HEK293 (cell line): ENCODE measurements at regions not wholly inside any gene's neighbourhood (a gene's known extent, or its start where the extent isn't known, plus 50 kb on each side); places are given as distances from the start of the nearest gene placed in this dataset.

Experiments used
- FEZF1 ChIP-seq: fragments of 450-650 bp; formaldehyde crosslinking; IDR thresholded peaks from 2 replicates; pipeline ENCODE4 v1.5.1; 2016; ENCODE audit warnings: missing biosample characterization, missing genetic modification characterization
- GLIS2 ChIP-seq: fragments of 450-650 bp; formaldehyde crosslinking; IDR thresholded peaks from 2 replicates; pipeline ENCODE4 v1.5.1; 2016; ENCODE audit warnings: missing biosample characterization, missing genetic modification characterization
- KLF16 ChIP-seq: fragments of 450-650 bp; formaldehyde crosslinking; IDR thresholded peaks from 2 replicates; pipeline ENCODE4 v1.5.1; 2017; ENCODE audit warnings: missing biosample characterization, missing genetic modification characterization
- KLF8 ChIP-seq: fragments of 450-650 bp; formaldehyde crosslinking; IDR thresholded peaks from 2 replicates; pipeline ENCODE4 v1.5.1; 2016; ENCODE audit warnings: missing biosample characterization, missing genetic modification characterization
- TRIM28 ChIP-seq: IDR thresholded peaks from 2 replicates; pipeline ENCODE4 v1.6.1; 2011; ENCODE audit warnings: low read length, control low read depth, borderline replicate concordance
- YY1 ChIP-seq: fragments of 450-650 bp; formaldehyde crosslinking; IDR thresholded peaks from 2 replicates; pipeline ENCODE4 v1.5.1; 2018; ENCODE audit warnings: missing biosample characterization, missing genetic modification characterization
- ZBTB1 ChIP-seq: fragments of 450-650 bp; formaldehyde crosslinking; IDR thresholded peaks from 2 replicates; pipeline ENCODE4 v1.5.1; 2016; ENCODE audit warnings: missing biosample characterization, missing genetic modification characterization
- ZBTB20 ChIP-seq: fragments of 450-650 bp; formaldehyde crosslinking; IDR thresholded peaks from 2 replicates; pipeline ENCODE4 v1.5.1; 2016; ENCODE audit warnings: missing biosample characterization, missing genetic modification characterization
- ZBTB26 ChIP-seq: fragments of 450-650 bp; formaldehyde crosslinking; optimal IDR thresholded peaks from 2 replicates; pipeline ENCODE3; 2016; ENCODE audit warnings: missing biosample characterization, mild to moderate bottlenecking, missing genetic modification characterization
- ZBTB48 ChIP-seq: fragments of 450-650 bp; formaldehyde crosslinking; IDR thresholded peaks from 2 replicates; pipeline ENCODE4 v1.5.1; 2016; ENCODE audit warnings: missing biosample characterization, missing genetic modification characterization
- ZFP37 ChIP-seq: fragments of 450-650 bp; formaldehyde crosslinking; IDR thresholded peaks from 2 replicates; pipeline ENCODE4 v1.5.1; 2016; ENCODE audit warnings: missing biosample characterization, missing genetic modification characterization
- ZFP41 ChIP-seq: fragments of 450-650 bp; formaldehyde crosslinking; IDR thresholded peaks from 2 replicates; pipeline ENCODE4 v1.5.1; 2016; ENCODE audit warnings: missing biosample characterization, missing genetic modification characterization, borderline replicate concordance
- ZNF148 ChIP-seq: fragments of 450-650 bp; formaldehyde crosslinking; IDR thresholded peaks from 2 replicates; pipeline ENCODE4 v1.5.0; 2017; ENCODE audit warnings: missing biosample characterization, missing genetic modification characterization, borderline replicate concordance
- ZNF366 ChIP-seq: fragments of 450-650 bp; formaldehyde crosslinking; conservative IDR thresholded peaks from 2 replicates; pipeline ENCODE4 v1.5.1; 2016; ENCODE audit warnings: missing biosample characterization, missing genetic modification characterization
- ZNF394 ChIP-seq: fragments of 450-650 bp; formaldehyde crosslinking; IDR thresholded peaks from 2 replicates; pipeline ENCODE4 v1.5.1; 2016; ENCODE audit warnings: missing biosample characterization, missing genetic modification characterization, mild to moderate bottlenecking, moderate library complexity, borderline replicate concordance
- ZNF501 ChIP-seq: fragments of 450-650 bp; formaldehyde crosslinking; IDR thresholded peaks from 2 replicates; pipeline ENCODE4 v1.5.1; 2016; ENCODE audit warnings: missing biosample characterization, missing genetic modification characterization
- ZNF513 ChIP-seq: fragments of 450-650 bp; IDR thresholded peaks from 2 replicates; pipeline ENCODE4 v1.5.1; 2018; ENCODE audit warnings: missing biosample characterization, missing genetic modification characterization
- ZNF558 ChIP-seq: fragments of 450-650 bp; formaldehyde crosslinking; IDR thresholded peaks from 2 replicates; pipeline ENCODE4 v1.5.1; 2016; ENCODE audit warnings: missing biosample characterization, missing genetic modification characterization
- ZNF600 ChIP-seq: fragments of 450-650 bp; formaldehyde crosslinking; IDR thresholded peaks from 2 replicates; pipeline ENCODE4 v1.5.1; 2016; ENCODE audit warnings: missing biosample characterization, missing genetic modification characterization
- ZNF629 ChIP-seq: fragments of 450-650 bp; formaldehyde crosslinking; IDR thresholded peaks from 2 replicates; pipeline ENCODE4 v1.5.1; 2017; ENCODE audit warnings: missing biosample characterization, missing genetic modification characterization
- ZNF639 ChIP-seq: fragments of 450-650 bp; formaldehyde crosslinking; IDR thresholded peaks from 2 replicates; pipeline ENCODE4 v1.5.1; 2016; ENCODE audit warnings: missing biosample characterization, missing genetic modification characterization
- ZNF701 ChIP-seq: fragments of 450-650 bp; formaldehyde crosslinking; IDR thresholded peaks from 2 replicates; pipeline ENCODE4 v1.5.1; 2016; ENCODE audit warnings: missing biosample characterization, missing genetic modification characterization
- ZNF747 ChIP-seq: fragments of 450-650 bp; formaldehyde crosslinking; IDR thresholded peaks from 2 replicates; pipeline ENCODE4 v1.5.1; 2016; ENCODE audit warnings: missing biosample characterization, missing genetic modification characterization
- ZNF768 ChIP-seq: fragments of 450-650 bp; formaldehyde crosslinking; IDR thresholded peaks from 2 replicates; pipeline ENCODE4 v1.5.1; 2018; ENCODE audit warnings: missing biosample characterization, mild to moderate bottlenecking, missing genetic modification characterization
- TF ChIP-seq, protein P1 (sequence below): fragments of 450-650 bp; formaldehyde crosslinking; IDR thresholded peaks from 2 replicates; pipeline ENCODE4 v1.5.1; 2016; ENCODE audit warnings: missing biosample characterization, missing genetic modification characterization
- TF ChIP-seq, protein P2 (sequence below): fragments of 450-650 bp; formaldehyde crosslinking; IDR thresholded peaks from 2 replicates; pipeline ENCODE4 v1.5.1; 2017; ENCODE audit warnings: missing biosample characterization, missing genetic modification characterization
- TF ChIP-seq, protein P3 (sequence below): fragments of 450-650 bp; formaldehyde crosslinking; IDR thresholded peaks from 2 replicates; pipeline ENCODE4 v1.5.1; 2016; ENCODE audit warnings: missing biosample characterization, missing genetic modification characterization
- TF ChIP-seq, protein P4 (sequence below): fragments of 450-650 bp; formaldehyde crosslinking; IDR thresholded peaks from 2 replicates; pipeline ENCODE4 v1.5.1; 2016; ENCODE audit warnings: missing biosample characterization, missing genetic modification characterization

- no peak for TF ChIP-seq ZNF148 (tag by site-specific recombination)
- peak; percentile 46; the same call in 1 of the 2 replicates for TF ChIP-seq ZNF366 (tag by site-specific recombination)
- TF ChIP-seq ZNF639 (tag by site-specific recombination) = peak; percentile 70
- TF ChIP-seq, protein P1, sequence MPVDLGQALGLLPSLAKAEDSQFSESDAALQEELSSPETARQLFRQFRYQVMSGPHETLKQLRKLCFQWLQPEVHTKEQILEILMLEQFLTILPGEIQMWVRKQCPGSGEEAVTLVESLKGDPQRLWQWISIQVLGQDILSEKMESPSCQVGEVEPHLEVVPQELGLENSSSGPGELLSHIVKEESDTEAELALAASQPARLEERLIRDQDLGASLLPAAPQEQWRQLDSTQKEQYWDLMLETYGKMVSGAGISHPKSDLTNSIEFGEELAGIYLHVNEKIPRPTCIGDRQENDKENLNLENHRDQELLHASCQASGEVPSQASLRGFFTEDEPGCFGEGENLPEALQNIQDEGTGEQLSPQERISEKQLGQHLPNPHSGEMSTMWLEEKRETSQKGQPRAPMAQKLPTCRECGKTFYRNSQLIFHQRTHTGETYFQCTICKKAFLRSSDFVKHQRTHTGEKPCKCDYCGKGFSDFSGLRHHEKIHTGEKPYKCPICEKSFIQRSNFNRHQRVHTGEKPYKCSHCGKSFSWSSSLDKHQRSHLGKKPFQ (tag by site-specific recombination) = no peak
- TF ChIP-seq, protein P2, sequence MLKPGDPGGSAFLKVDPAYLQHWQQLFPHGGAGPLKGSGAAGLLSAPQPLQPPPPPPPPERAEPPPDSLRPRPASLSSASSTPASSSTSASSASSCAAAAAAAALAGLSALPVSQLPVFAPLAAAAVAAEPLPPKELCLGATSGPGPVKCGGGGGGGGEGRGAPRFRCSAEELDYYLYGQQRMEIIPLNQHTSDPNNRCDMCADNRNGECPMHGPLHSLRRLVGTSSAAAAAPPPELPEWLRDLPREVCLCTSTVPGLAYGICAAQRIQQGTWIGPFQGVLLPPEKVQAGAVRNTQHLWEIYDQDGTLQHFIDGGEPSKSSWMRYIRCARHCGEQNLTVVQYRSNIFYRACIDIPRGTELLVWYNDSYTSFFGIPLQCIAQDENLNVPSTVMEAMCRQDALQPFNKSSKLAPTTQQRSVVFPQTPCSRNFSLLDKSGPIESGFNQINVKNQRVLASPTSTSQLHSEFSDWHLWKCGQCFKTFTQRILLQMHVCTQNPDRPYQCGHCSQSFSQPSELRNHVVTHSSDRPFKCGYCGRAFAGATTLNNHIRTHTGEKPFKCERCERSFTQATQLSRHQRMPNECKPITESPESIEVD (tag by site-specific recombination) = peak; percentile 53
- no peak for TF ChIP-seq ZBTB48 (tag by site-specific recombination)
- TF ChIP-seq ZFP41 (tag by site-specific recombination) = no peak
- TF ChIP-seq KLF16 (tag by site-specific recombination) = peak; percentile 59; the same call in 1 of the 2 replicates
- no peak; the same call in 1 of the 2 replicates for TF ChIP-seq ZNF501 (tag by site-specific recombination)
- no peak for TF ChIP-seq TRIM28
- TF ChIP-seq ZNF600 (tag by site-specific recombination) = peak; percentile 56; the same call in 1 of the 2 replicates
- TF ChIP-seq KLF8 (tag by site-specific recombination) = peak; percentile 37
- TF ChIP-seq ZNF629 (tag by site-specific recombination) = peak; percentile 98
- TF ChIP-seq YY1 = no peak
- TF ChIP-seq, protein P3, sequence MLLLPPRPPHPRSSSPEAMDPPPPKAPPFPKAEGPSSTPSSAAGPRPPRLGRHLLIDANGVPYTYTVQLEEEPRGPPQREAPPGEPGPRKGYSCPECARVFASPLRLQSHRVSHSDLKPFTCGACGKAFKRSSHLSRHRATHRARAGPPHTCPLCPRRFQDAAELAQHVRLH (tag by site-specific recombination) = no peak
- TF ChIP-seq ZBTB20 (tag by site-specific recombination) = peak; percentile 71
- peak; percentile 40; the same call in 1 of the 2 replicates for TF ChIP-seq ZNF558
- TF ChIP-seq ZFP37 (tag by site-specific recombination) = no peak
- no peak for TF ChIP-seq ZNF768 (tag by site-specific recombination)
- TF ChIP-seq ZNF513 (tag by site-specific recombination) = no peak; the same call in 1 of the 2 replicates
- peak; percentile 61 for TF ChIP-seq FEZF1 (tag by site-specific recombination)
- TF ChIP-seq ZBTB26 (tag by site-specific recombination) = no peak
- TF ChIP-seq ZBTB1 (tag by site-specific recombination) = peak; percentile 87; the same call in 1 of the 2 replicates
- TF ChIP-seq ZNF747 = no peak
- peak; percentile 30; the same call in 1 of the 2 replicates for TF ChIP-seq ZNF394
- no peak for TF ChIP-seq ZNF701
- no peak for TF ChIP-seq GLIS2 (tag by site-specific recombination)
- TF ChIP-seq, protein P4, sequence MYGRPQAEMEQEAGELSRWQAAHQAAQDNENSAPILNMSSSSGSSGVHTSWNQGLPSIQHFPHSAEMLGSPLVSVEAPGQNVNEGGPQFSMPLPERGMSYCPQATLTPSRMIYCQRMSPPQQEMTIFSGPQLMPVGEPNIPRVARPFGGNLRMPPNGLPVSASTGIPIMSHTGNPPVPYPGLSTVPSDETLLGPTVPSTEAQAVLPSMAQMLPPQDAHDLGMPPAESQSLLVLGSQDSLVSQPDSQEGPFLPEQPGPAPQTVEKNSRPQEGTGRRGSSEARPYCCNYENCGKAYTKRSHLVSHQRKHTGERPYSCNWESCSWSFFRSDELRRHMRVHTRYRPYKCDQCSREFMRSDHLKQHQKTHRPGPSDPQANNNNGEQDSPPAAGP (tag by site-specific recombination) = peak; percentile 86
These were observed 130.3 kb upstream of the EGLN3 start (continued) for GRCh38 chr14:34081101-34081575.
